SU-DHL-6 (cell line): ENCODE measurements at regions not wholly inside any gene's neighbourhood (a gene's known extent, or its start where the extent isn't known, plus 50 kb on each side); places are given as distances from the start of the nearest gene placed in this dataset.

Experiments
- EZH2phosphoT487 ChIP-seq: fragments of 200-600 bp; sonication (generic), shearing (Covaris generic); conservative IDR thresholded peaks from 2 replicates; pipeline ENCODE4 v1.6.1; 2018; ENCODE audit warnings: mild to moderate bottlenecking, antibody characterized with exemption, low read length, moderate library complexity, mixed read lengths
- TF ChIP-seq, protein P1 (sequence below): fragments of 200-600 bp; sonication (generic); IDR thresholded peaks from one replicate; pipeline ENCODE4 v1.5.1; 2017; ENCODE audit warnings: antibody characterized with exemption, mild to moderate bottlenecking, low read length, moderate library complexity; ENCODE audit not compliant: insufficient read depth, poor library complexity, severe bottlenecking

DNA sequence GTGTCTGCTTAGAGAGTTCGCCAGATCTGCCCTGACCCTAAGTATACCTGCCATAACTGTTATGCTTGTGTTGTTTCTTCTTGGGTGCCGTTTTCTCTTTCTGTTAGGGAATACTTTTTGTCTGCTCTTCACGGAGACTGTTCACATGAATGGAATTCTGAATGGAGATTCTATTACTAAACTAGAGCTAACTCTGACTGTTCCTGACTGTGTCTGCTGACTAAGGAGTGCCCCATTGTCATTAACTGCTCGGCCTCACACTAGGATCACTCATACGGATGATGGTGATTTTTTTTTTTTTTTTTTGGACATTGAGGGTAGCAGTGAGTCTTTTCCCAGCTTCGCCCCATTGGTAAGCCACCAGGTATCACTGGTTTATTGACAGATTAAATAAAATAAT is 104.8 kb upstream of the SLC8A1 start:
- TF ChIP-seq, protein P1, sequence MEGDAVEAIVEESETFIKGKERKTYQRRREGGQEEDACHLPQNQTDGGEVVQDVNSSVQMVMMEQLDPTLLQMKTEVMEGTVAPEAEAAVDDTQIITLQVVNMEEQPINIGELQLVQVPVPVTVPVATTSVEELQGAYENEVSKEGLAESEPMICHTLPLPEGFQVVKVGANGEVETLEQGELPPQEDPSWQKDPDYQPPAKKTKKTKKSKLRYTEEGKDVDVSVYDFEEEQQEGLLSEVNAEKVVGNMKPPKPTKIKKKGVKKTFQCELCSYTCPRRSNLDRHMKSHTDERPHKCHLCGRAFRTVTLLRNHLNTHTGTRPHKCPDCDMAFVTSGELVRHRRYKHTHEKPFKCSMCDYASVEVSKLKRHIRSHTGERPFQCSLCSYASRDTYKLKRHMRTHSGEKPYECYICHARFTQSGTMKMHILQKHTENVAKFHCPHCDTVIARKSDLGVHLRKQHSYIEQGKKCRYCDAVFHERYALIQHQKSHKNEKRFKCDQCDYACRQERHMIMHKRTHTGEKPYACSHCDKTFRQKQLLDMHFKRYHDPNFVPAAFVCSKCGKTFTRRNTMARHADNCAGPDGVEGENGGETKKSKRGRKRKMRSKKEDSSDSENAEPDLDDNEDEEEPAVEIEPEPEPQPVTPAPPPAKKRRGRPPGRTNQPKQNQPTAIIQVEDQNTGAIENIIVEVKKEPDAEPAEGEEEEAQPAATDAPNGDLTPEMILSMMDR = no peak
- no peak for TF ChIP-seq EZH2phosphoT487
